Epidermal melanocyte (primary cell): ENCODE measurements at regions not wholly inside any gene's neighbourhood (a gene's known extent, or its start where the extent isn't known, plus 50 kb on each side); places are given as distances from the start of the nearest gene placed in this dataset.

Experiments used
- DNase-seq: peaks from one replicate; pipeline ENCODE4 v3.0.0; 2011; ENCODE audit warnings: low spot score; ENCODE audit not compliant: insufficient read length

DNA sequence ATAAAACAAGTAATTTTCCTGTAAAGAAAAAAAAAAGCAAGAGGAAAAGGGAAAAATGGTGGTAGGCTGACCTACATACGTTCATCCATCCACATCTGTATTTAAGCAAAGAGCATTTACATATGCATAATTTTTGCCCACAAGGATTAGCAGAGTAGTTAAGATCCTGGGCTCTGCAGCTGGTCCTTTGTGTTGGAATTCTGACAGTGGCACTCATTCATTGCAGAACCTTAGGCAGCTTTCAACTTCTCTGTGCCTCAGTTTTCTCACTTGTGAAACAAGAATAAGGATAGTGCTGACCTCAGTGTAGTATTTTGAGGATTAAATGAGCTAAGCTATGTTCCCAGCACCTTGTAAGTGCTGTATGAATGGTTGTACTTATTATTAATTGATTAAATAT is 211.3 kb downstream of the ARL4C start:
- DNase-seq = no peak

DNA sequence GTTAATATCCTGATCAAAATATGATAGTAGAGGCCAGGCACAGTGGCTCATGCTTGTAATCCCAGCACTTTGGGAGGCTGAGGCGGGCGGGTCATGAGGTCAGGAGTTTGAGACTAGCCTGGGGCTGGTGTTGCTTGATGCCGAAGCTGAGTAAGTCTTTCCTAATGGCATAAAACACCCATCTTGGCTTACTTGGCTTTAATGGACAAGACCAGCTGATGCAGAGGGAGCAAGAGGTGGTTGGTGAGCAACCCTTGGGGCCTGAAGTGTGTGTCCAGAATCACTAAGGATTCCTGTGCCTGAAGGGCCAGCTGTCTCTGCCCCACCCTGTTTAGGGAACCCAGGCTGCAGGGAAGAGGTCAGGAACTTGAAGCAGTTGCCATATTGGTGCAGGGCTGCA is 217.2 kb downstream of the ARL4C start:
- no peak for DNase-seq

DNA sequence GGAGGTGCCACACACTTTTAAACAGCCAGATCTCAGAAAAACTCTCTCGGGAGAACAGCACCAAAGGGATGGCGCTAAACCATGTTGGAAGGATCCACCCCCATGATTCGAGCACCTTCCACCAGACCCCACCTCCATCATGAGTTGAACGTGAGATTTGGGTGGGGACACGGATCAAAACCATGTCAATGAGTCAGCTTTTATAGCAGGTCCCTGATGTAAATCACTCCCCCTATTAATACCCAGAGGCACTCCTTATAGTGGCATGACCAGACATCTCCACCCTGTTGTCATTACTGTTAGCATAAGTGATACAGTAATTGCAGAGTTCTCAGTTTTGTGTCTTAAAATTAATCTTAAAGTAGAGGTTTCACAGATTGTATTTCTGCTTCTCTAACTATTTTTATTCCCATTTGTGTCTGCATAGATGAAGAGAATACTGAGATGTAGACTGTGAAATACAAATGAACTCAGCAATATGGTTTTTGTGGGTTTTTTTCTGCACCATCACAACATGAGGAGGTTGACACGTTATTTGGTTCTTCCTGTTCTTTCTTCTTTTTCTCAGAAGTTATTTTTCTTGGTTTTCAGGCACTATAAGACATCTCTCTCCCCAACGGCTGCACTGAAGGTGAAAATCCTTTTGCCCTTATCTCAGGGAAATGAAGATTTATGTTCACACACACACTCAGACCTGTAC is 218.2 kb downstream of the ARL4C start:
- DNase-seq = no peak

DNA sequence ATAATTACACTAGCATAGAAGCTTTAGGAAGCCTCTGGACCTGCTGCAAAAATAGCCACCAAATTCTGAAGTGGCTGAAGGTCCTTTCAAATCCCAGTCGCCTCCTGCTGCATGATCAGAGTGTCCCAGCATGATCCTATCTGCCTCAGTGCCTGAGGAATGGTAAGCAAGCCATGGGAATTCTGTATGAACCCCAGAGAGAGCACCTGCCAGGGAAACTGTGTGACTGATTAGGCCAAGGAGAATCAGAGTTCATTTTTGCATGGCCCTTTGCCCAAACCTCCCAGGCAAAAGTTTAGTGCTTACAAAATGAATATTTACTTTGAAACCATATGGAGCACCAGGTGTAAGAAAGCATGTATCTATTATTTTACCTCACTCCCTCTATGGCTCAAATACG is 221.4 kb downstream of the ARL4C start:
- DNase-seq = no peak

DNA sequence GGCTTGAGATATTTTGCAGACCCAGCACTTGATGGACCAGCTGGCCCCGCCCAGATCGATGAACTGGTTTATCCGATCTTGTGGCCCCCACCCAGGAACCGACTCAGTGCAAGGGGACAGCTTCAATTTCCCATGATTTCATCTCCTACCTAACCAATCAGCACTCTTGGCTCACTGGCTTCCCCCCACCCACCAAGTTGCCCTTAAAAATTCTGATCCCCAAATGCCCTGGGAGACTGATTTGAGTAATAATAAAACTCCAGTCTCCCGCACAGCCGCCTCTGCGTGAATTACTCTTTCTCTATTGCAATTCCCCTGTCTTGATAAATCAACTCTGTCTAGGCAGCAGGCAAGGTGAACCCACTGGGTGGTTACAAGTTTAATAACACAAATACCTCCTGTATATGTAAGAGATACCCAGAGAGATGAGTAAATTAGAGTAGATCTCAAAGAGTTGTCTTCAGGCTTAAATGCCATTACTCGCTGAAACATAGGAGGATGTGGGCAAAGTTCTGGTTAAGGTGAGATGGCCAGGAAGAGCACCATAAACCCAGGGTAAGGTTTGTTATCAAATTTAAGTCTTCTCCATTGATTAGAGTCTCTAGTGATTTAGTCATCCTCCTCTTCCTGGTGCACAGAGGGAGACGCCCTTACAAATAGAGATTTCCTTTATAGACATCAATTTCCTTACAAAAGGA is 222.8 kb downstream of the ARL4C start:
- no peak for DNase-seq

DNA sequence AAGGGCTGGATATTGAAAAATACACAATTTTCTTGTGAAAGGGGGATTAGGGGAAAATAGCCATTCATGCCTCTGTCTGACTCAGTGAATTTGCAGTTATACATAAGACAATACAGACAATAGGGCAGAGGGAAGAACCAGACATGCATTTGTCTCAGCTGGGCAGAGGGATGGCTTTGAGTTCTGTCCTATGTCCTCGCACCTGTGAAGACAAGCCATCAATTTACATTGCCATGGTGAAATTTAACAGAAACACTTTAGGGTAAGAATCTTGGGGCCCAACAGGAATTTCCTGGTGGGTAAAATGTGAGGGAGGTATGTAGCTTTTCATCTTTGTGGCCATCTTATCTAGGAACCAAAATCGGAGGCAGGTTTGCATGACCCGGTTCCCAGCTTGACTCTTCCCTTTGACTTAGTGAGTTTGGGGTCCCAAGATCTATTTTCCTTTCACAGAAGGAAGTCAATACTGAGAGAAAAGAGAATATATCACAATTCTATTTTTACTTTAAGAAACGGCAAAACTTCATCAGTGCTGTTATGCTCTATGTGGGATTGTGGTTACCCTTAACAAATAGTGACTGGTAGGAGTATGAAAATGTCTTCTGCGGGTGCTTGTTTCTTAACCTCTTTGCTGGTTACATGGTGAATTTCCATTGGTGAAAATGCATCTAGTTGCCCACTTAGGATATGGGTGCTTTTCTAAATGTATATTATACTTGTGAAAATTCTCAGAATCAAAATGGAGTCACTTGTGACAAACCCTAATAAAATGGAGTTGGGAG is 221.8 kb downstream of the SPP2 start:
- no peak for DNase-seq

DNA sequence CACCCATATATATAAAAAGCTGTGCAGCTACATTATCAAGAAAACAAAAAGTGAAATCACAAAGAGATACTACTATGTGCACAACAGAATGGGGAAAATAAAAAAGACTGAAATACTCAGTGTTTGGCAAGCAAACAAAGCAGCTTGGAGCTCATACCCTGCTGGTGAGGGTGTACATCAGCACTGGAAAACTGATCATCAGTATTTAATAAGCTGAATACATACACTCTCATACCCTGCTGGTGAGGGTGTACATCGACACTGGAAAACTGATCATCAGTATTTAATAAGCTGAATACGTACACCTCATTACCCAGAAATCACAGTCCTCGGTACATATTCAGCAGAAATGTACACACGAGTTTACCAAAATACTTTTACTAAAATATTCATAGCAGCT is 220.8 kb downstream of the SPP2 start:
- DNase-seq = no peak

DNA sequence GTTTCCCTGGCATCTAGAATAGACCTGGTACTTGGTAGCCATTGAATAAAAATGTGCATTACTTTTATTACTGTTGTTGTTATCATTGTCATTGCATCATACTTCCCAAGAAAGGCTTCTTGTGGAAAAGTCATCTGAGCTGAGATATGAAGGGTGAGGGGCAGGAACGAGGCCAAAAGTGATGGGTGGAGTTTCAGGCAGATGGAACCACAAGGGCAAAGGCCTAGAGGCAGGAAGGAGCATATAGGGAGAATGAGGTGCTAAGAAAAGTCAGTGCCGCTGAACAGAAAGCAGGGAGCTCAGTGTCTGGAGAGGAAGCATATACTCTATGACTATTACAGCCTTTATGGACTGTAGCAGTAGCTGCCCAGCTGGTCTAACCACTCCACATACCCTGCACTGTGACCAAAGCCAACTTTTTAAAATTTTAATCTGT is 219.3 kb downstream of the SPP2 start:
- DNase-seq = no peak

DNA sequence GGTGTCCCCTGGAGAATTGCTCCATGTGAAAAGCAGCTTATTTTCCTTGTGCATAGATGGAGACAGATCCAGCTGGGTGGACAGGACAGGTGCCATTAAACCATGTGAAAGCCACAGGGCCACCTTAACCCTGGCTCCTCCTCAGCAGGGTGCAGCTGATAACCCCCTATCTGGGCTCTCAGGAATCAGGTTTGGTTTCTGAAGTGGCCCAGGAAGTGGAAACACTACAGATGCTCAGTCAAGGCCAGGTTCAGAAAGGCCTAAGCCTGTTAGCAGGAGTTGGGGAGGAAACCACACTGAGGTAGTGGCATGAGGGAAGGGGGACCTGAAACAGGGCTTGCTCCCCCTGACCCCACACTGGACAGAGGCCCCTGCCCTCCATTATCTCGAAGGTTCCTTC is 217.0 kb downstream of the SPP2 start:
- no peak for DNase-seq

DNA sequence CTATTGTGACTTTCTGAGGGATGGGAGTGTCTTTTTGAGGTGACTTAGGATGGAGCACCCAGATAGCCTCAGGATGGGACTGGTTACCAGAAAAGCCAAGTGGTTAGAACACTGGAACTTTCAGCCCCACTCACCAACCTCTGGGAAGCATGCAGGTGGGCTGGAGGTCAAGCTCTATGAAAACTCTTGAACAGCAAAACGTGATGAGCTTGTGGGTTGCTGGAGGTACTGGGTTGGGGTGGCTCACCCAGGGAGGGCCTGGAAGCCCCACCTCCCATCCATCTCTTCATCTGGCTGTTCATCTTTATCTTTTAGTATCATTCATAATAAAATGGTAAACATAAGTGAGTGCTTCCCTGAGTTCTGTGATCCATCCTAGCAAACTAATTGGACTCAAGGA is 216.4 kb downstream of the SPP2 start:
- DNase-seq = no peak

DNA sequence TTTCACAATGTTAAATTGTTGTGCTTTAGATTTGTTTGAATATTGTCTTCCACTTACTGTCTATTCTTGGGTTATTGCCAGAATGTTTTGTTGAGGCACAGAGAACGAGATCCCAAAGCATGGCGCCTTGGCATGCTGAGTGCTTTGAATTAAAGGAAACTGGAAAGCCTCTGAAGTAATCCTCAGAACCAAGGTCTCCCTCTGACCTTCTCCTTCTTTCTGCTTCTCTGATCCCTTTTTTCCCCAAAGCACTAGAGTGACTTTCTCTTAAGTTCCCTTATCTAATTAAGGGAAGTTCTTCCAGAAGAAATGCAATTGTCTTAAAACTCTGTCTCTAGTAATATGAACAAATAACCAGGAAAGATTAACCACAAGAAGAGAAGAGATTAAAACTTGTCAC is 214.7 kb downstream of the SPP2 start:
- DNase-seq = no peak

DNA sequence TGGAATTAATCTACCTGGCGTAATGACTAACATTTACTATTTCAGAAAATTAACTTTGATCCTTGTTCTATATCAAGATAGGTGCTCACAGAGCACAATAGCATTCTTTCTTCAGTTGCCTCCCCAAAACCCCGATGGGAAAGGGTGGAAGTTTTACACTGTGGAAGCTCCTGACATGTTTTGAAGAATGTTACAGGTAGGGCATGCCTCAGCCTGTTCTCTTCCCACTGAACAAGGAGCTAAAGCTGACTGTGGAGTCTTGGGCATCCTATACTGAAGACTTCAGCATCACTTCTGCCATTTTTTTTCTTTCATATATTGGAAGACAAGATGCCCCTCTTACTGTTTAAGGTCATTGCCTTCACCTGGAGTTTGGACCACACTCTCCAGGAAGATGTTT is 211.2 kb downstream of the SPP2 start:
- DNase-seq = no peak

DNA sequence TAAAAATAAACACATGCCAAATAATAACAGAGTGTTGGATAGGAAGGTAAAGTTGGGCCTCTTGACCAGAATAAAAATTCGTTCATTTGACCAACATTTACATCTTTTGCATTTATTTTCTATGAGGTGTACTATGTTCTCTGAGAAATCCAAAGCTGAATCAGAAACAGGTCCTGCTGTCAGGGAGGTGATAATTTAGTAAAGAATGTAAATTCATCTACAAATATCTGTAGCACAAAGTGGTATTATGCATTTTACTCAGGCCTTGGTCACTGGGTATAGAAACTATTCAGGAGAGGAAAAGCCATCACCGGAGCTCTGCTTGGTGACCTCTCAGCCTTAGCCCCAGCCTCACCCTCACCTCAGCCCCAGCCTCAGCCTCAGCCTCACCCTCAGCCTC is 208.9 kb downstream of the SPP2 start:
- no peak for DNase-seq

DNA sequence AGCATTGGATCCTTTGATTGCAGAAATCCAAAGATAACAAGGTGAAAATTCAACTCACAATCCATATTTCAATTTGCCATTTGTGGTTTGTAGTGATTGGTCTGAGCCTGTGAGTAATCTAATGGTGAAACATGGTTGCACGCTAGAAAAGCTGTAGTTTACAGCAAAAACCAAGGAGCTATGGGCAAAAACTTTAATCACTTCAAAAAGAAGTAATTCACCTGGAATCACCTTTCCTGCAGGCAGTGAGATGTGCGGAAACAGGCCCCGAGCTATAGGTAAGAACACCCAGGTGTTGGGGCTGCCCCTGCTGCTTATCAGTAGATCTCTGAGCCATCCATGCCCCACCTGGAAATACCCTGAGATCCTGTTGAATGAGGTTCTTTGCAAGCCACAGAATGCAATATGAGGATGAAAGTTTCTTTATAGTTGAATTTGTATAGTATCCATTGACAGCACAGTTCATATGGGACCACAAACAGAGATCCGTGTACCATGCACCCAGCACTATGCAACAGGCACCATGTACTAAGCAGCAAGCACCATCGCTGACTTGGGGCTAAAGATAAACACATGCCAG is 208.2 kb downstream of the SPP2 start:
- DNase-seq = no peak

DNA sequence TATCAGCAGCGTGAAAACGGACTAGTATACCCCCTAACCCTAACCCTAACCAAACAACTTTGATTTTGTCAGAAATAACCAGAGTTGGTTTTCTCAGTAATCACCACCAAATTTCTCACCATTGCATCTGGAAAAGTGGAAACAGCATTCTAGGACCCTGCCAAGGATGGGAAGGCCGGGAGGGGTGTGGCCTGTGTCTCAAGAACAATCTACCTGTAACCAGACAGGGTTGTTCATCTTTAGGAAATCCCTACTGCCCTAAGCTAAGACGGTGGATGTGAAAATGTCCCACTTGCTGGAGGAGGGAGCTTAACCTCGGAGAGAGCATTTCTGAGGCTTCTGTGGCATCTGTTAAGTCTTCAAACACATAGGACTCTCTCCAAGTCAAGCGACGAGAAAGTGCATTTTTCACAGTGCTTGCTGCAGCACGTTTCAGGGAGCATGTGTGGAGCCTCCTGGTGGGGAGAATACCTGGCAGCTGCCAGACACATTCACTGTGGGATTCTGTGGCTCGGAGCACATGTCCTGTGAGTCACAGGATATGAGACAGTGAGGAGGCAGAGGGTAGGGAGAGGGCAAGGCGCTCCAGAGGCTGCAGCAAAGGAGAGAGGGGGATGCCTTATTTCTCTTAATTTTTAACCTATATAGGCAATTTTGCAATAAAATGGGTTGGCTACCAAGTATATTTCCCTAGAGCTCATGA is 207.5 kb downstream of the SPP2 start:
- DNase-seq = peak; percentile 68

DNA sequence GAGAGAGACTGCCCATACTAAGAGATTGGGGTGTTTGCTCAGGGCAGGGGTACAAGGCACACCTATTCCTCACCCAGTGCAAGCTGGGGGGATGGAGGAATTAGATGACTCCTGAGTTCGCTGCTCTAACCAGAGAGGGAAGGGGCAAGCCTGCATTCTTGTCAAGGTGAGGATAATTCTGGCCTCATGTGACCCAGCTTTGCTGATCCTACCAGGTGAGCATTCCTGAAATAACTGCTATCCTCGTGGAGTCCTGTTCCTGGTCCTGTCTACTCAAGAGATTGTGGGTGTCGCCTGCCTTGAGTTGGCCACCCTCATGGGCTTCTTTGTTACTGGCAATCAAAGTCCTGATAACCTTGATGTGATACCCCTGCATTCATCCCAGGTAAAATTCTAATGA is 206.0 kb downstream of the SPP2 start:
- DNase-seq = no peak

DNA sequence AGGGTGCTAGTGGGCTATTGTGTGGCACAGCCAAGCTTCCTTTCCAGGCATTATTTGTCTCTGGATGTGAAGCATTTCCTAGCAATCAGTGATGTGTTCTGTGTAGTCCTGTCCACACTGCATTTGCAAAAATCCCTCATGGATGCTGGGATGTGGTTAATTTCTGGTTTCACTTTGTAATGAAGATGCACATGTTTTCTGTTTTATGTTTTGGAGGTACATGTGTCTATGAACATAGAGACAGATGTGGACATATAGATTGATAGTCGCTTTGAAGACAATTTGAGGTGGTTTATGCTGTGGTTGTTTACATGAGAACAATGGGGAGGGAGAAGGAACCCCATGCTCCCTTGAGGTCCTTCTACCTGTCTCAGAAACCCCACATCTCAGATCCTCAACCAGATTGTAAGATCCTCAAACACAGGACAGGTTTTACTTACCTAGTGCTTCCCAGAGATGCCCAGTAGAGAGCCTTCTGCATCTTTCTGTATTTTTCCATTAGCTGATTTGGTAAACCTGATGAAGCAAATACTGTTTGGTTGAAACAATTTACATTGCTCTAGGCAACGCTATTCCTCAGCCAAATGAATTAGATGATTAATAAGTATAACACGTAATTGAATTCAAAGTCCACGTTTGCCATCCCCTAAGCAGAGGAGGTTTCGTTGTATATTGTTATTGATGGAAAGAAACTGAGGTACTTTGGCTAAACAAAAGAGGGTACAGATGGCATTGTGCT is 204.4 kb downstream of the SPP2 start:
- DNase-seq = no peak

DNA sequence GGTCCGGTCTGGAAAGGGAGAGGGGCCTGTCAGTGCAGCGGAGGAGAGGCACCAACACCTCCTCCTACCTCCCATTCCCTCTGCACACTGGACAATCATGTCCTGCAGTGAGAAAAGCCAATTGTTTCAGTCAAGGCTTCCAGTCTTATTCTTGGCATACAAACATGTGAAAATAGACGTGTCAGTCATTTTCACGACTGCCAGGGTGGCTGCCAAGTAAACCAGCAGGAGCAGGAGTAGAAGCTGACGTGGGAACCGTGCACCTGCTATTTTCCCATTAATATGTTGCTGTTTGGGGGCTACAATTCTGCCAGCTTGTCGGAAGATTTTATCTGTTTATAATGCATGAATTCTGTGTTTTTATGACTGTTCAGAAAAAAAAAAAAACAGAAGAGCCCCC is 202.3 kb downstream of the SPP2 start:
- DNase-seq = no peak

DNA sequence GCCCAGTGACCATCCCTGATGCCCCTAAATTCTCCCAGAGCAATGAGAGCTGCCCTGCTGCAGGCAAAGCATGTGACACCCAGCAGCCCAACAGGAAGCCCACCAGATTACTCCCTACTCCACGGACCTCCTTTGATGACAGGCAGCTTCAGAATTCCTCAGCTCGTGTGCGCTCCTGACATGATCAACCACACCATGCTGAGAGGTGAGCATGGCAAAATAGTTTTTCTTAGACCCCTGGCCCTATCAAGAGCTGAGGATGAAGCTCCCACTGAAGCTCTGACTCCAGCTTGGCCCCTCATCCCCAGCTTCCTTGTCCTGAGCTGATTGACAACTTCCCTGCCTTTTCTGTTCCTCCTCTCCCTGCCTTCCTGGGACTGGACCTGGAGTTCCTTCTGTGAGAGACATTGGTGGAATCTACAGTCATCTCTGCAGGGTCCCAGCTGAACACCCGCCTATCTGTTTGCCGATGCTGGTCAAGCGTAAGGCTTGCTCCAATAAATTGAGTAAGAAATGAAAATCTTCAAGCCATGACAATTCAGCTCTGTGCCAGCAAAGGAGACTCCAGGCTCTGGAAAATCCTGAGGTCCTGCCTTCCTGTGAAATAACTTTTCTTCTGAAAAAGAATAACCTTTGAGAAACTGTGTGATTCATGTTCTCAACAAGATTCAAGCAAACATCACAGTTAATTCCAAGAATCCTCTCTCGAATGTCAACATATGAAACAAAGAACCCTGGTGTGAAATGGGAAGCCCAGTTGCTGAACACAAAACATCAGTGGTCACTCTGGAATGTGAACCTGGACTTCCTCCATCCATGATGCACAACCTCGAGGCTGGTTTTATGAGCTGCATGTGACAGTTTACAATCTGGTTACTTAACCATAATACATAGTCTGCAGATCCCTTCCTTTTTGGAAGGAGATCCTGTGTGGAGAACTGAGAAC is 201.1 kb downstream of the SPP2 start:
- peak; percentile 81 for DNase-seq

DNA sequence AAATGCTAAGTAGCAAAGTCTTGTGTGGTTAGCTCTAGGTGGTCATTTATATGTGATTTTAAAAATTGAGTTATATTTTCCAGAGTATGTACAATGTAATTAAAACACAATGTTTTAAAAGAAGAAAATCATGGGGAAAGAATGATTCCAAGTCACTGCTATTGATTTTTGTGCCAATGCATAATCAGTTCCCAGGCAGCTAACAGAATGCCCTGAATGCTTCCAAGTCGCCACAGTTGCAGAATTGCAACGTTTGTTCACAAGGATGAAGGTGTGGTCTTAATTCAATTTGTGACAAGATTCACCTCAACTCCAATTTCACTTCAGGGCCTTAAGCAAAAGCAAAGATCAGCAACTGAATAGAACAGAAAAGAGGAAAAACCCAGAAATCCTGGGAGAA is 200.4 kb downstream of the SPP2 start:
- no peak for DNase-seq
